Fibroblast of gingiva (primary cell): ENCODE measurements at regions not wholly inside any gene's neighbourhood (a gene's known extent, or its start where the extent isn't known, plus 50 kb on each side); places are given as distances from the start of the nearest gene placed in this dataset.
"Not testable (repeated sequence)": the region's sequence is repeated elsewhere in the genome, so short reads cannot be mapped to it uniquely, and the experiment has no call there.

Source experiments
- DNase-seq: peaks from one replicate; pipeline ENCODE4 v3.0.0-alpha.2; 2011; ENCODE audit warnings: low read depth

DNA sequence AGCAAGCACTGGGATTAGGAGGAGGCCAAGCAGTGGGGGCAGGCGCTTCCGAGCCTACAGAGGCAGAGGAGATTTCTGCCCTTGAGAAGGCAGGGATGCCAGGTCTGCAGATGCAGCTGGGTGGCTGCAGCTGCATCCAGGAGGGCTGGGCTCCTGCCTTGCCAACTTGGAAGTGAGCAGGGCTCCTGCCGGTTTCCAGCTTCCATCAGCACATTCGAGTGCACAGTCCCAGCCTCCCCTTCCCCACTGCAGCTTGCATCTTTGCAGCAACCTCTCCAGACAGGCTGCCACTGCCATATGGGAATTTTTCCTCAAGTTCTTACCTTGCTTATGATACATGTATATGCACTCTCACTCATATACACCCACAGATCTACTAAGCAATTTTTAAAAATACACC lies 1234.3 kb upstream of the B3GALT2 start:
- no peak for DNase-seq

DNA sequence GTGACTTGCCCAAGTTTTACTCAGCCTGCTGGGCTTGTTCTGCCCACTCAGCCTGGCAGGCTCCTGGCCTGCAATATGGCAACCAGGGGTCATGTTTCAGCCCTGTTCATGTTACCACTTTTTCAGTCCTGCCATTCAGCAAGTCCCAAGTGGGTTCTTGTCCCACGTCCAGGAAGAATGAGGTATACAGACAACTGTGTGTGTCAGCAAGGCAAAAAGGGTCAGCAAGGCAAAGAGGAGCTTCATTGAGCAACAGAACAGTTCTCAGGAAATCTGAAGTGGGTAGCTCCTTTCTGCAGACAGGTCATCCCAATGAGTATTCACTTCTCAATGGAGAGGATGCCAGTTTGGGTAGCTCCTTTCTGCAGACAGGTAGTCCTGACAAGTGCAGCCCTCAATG lies 1233.3 kb upstream of the B3GALT2 start:
- DNase-seq, result no peak

DNA sequence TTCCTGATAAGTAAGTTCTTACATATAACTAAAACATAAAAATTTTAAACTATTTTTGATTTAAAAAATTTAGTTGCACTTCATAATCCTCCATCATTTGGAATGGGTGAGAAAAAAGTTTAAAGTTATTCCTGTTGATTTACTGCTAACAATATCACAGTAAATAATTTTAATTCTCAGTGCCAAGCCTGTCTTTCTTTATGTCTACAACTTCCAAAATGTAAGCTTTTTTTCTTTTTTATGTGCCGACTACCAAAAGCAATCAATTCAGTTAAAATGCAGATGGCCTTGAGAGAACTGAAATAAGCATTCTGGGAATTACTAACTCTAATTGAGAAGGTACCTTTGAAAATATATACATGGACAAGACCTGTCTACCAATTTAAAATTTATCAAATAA lies 1224.3 kb upstream of the B3GALT2 start:
- DNase-seq, result no peak

DNA sequence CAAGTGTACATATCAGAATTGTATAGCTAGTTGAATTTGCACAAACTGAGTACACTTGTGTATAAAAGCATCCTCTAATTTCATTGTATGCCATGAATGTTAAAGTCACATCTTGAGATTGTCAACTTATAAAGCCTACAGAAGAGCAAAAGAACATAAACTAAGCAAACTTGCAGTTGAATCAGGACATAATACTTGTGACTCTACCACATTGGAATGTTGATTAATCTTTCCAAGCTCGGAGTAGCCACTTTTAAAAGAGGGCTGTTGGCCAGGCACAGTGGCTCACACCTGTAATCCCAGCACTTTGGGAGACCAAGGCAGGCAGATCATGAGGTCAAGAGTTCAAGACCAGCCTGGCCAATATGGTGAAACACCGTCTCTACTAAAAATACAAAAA lies 1220.8 kb upstream of the B3GALT2 start:
- DNase-seq, result not testable (repeated sequence)

DNA sequence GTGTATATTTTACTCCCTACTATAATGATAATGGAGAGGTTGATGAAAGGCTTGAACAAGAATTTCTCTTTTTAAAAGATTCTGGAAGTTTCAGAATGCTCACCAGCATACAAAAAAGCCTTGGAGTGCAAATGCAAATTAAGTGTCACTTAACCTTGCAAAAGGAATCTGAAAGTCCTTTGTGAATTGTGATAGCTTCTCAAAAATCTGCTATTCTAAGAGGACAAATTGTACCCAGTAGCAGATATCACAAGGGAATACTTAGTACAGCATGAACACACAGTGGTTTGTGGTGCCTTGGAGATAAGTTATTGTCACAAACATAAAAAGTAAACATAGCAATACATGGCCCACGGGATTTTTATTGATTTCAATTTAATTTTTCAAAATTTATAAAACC lies 1208.3 kb upstream of the B3GALT2 start:
- DNase-seq, result no peak

DNA sequence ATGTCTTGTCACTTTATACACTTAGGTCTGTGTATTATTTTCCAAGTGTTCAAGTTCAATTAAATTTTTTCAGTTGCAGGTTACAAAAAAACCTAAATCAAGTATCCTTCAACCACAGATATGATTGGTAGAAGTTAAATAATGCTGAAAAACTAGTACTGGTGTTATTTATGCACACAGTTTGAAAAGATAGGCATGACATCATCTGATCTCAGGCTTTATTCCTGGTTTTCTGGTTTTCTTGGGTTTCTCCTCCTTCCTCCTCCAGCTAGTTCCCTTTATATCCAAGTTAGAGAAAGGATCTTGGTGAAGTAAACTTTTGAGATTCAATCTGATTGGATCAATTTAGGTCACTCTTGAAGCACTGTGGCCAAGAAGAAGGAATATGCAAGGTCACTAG lies 1201.1 kb upstream of the B3GALT2 start:
- no peak for DNase-seq

DNA sequence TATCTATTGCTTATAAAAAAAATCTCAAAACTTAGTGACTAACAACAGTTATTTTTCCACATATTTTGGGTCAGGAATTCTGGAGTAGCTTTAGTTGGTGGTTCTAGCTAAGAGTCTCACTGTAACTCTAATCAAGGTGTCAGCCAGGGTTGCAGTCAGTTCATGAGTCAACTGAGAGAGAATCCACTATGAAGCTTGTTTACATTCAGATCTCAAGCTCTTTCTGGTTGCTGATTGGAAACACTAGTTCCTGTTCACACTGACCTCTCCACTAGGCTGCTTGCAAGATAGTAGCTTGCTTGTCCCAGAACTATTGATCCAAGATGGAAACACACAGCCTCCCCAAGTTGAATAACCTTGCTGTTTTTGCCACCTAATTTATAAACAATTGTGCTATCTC lies 1192.1 kb upstream of the B3GALT2 start:
- no peak for DNase-seq

DNA sequence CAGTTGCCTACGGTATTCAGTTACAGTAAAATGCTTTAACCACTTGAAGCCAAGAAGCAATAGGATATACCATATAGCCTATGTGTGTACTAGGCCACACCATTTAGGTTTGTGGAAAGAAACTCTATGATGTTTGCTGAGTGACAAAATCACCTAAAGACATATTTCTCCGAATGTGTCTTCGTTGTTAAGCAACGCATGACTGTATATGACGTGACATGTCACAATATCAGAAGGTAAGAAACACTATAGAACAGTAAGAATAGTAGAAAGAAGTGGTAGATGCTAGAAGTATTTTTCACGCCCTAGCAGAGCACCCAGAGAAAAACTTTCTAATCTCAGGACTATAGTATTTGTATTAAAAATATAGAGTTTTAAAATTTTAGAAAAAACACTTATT lies 1188.2 kb upstream of the B3GALT2 start:
- DNase-seq, result no peak

DNA sequence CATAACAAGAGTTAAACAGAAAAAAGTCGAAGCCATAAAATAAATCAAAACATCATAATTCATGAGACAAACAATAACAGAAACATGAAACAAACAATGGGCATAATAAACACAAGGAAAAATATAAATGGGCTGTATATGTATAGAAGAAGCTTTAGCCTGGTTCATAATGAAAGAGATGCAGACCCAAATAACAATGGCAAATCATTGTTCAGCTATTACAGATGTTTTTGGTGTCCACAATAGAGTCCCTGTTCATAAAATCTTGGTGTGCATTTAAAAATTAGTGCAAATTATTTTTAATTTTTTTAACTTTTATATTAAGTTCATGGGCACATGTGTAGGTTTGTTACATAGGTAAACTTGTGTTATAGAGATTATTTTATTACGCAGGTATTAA lies 1185.9 kb upstream of the B3GALT2 start:
- no peak for DNase-seq

DNA sequence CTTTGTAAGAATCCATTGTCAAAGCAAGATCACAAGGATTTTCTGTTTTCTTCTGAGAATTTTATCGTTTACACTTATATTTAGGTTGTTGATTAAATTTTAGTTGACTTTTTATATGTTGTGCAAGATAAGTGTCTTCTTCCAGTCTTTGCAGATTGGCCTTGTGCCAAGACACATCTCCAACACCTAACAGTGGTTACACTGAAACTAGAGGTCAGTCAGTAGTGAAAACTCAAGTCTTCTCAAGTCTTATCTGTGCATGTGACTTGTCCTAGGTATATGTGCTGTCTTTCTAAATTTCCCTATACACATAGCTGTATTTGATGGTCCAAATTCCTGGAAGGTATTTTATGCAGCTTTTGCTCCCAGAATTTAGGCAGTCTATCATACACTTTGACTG lies 1183.2 kb upstream of the B3GALT2 start:
- DNase-seq, result no peak

DNA sequence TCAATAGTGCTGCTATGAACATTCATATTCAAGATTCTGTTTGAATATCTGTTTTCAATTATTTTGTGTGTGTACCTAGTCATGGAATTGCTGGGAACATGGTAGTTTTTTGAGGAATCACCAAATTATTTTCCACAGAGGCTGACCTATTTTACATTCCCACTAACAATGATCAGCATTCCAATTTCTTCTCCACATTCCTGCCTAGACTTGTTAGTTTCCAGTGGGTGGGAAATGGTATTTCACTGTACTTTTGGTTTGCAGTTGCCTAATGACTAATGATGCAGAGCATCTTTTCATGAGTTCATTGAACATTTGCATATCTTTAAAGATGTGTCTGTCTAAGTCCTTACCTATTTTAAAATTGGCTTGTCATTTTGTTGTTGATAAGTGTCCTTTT lies 1182.6 kb upstream of the B3GALT2 start:
- no peak for DNase-seq

DNA sequence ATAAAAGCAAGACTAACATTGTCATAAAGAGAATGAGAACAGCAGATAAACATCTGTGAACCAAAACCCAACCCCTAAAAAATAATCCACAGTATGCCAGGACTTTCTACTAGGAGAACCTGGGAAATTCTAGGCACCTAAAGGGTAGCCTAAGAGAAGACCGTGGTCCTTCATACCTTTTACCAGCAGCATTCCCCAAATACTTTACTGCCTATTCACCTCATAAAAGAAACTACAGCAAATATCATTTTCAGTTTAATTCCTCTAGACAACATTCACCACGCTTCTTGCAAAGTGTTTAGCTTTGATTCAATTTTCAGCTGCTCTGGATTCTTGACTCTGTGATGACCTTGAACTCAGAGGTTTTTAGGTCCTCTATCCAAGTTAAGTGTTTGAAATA lies 1180.7 kb upstream of the B3GALT2 start:
- no peak for DNase-seq

DNA sequence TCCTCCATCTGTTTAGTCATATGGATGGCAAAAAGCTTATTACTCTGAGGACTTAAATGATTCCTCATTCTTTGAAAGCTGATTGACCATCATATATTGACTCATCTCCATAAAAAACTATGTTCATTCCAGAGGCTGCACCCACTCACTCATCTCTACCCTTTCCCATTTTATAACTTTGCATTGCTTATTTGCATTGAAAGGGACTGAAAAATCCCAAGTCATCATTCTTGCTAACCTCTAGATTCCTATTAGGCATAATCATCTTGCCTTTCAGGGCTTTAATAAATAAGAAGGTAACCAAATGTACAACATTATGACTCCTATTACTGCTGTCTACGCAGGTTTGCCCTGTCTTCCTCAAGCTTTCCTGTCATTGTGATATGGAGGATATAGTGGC lies 1180.3 kb upstream of the B3GALT2 start:
- DNase-seq, result no peak

DNA sequence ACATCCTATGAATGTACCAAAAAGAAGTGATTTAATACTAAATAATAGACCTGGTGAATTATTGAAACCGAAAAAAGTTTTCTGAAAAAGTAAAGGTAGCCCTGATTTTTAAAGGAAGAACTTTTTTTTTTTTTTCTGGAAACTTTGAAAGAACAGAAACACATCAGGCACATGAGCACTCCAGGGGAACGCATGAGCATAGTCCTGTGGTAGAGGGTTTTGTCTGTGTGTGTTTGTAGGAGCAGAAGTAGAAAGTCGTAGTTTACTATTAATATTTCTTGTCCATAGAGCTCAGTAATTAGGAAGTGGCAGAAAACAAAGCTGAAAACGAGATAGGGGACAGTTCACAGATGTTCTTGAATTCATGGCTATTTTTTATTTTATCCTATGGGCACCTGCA lies 1175.9 kb upstream of the B3GALT2 start:
- DNase-seq, result no peak

DNA sequence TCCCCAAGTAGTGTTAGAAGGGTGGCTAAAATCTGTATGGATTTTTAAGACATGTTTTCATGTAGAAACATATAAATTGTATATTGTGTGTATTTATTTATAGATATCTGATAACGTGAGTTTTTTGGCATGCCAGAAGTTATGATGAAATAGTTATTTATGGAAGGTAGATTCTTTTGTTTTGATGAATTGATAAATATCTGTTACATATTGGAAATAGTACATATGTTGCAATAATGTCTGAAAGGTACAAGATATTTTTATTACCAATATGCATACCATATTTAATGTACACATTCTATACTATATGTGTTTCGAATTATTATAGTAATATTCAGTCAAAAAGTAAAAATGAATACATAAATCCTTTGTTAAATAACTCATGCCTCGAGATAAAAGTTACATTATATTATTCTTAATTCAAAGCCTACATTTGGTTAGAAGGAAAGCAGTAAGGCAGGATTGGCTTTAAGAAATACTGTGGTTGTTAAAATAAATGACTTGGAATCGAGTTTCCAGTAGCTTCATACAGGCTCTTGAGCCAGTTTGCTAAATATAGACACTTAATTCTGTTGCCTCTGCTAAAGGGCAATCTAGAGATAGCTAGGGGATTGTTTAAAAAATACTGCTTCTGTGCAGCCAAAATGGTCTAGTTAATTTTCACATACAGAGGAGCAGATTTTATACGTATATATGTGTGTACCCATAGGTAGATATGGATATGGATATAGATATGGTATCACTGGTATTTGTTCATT lies 1175.1 kb upstream of the B3GALT2 start:
- no peak for DNase-seq

DNA sequence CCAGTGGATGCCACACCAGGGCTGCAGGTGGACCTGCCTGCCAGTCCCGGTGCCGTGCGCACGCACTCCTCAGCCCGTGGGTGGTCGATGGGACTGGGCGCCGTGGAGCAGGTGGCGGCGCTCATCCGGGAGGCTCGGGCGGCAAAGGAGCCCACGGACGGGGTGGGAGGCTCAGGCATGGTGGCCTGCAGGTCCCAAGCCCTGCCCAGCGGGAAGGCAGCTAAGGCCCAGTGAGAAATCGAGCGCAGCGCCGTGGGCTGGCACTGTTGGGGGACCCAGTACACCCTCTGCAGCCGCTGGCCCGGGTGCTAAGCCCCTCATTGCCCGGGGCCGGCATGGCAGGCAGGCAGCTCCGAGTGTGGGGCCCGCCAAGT lies 1171.8 kb upstream of the B3GALT2 start:
- DNase-seq, result no peak

DNA sequence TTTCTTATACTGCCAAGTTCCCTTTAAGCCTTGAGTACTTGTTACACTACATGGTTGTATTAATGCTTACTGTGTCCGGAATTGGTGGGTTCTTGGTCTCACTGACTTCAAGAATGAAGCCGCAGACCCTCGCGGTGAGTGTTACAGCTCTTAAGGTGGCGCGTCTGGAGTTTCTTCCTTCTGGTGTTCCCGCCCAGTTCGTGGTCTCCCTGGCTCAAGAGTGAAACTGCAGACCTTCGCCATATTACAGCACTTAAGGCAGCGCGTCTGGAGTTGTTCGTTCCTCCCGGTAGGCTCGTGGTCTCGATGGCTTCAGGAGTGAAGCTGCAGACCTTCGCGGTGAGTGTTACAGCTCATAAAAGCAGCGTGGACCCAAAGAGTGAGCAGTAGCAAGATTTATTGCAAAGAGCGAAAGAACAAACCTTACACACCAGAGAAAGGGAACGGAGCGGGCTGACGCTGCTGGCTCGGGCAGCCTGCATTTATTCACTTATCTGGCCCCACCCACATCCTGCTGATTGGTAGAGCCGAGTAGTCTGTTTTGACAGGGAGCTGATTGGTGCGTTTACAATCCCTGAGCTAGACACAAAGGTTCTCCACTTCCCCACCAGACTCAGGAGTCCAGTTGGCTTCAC lies 1171.3 kb upstream of the B3GALT2 start:
- not testable (repeated sequence) for DNase-seq

DNA sequence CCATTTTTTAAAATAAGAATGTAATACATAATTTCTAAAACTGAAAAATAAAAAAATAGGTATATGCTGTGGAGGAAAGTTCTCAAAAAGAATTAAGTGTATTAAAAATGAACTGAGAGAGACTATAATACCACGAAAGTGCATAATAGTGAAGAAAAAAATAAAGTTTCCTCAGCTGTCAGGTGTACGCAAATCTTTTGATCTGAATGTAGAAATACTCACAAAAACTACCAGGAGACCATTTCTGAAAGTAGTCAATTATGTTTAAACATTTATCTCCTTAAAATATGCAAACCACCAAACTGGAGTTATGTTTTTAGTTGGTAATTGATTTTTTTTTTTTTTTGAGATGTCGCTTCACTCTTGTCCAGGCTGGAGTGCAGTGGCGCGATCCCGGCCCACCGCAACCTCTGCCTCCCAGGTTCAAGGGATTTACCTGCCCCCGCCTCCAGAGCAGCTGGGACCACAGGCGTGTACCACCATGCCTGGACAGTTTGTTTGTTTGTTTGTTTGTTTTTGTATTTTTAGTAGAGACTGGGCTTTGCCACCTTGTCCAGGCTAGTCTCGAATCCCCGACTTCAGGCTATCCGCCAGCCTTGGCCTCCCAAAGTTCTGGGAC lies 1169.2 kb upstream of the B3GALT2 start:
- no peak for DNase-seq

DNA sequence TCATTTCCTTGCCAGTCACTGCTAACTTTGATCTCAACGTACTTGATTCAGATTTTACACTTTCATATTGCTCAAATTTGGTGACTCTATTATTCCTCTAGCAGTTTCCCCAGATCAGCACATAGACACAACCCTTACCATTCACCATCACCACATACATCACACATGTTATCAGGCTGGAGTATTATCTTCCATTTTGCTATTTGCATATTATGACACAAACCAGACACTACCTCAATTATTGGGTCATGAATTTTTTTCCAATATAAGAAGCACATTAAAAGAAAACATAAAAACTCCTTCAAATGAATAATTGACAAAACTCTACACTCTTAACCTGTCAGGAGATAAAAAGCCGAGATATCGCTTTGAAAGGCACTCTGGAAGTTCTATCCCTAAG lies 1166.7 kb upstream of the B3GALT2 start:
- no peak for DNase-seq

DNA sequence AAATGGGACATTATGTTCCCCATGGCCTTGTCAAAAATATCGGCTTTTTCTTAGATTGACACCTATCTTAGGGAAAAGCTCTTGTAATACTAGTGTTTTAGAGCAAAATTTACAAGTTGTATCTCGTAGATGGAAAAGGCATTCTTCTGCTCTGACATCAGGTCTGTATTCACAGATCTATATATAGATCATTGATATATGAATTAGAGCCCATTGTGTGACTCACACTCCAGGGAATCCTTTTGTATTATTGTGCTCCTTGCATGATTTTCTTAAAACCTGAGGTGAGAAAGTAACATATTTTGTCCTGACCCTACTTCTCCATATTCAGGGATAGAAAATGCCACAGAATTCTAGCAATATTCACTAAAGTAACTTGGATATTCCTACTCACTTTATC lies 1160.8 kb upstream of the B3GALT2 start:
- DNase-seq, result no peak

DNA sequence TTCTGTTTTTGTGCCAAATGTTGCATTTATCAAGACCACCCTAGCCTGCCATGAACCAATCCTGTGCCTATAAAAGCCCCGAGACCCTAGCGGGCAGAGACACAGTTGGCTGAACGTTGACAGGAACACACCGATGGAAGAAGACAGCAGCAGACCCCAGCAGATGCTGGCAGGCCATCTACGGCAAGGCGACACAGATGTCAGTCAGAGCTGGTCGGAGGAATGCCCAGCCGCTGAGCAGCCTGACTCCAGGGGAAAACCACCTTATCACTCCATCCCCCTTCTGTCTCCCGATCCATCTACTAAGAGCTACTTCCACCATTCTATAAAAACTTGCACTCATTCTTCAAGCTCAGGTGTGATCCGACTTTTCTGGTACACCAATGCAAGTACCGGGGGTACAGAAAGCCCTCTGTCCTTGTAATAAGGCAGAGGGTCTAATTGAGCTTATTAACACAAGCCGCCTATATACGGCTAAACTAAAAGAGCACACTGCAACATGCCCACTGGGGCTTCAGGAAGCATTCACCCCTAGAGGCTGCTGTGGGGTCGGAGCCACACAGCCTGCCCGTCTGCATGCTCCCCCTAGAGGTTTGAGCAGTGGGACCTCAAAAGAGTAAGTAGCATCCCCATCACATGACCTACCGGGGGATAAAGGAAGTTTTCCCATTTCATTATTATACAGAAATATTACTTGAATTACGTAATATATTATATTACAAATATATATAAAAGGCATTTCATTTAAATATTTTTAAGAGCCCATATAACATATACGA lies 1156.3 kb upstream of the B3GALT2 start:
- DNase-seq, result no peak

DNA sequence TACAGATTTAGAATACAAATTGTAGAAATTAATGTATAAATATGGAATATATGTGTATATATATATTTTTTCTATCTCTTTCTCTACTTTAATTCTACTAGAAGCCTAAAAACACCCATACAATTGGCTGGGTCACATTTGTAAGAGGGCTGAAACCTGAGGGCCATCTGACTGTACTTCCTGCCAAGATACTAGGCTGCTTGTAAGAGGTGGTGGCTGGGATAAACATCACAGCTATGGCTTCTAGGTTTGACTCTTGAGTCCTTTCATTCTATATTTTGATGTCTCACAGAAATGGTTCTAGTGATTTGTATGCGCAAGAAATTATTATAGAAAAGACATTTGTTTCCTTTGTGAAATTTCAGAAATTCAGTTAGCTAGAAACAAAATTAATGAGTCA lies 1155.2 kb upstream of the B3GALT2 start:
- no peak for DNase-seq

DNA sequence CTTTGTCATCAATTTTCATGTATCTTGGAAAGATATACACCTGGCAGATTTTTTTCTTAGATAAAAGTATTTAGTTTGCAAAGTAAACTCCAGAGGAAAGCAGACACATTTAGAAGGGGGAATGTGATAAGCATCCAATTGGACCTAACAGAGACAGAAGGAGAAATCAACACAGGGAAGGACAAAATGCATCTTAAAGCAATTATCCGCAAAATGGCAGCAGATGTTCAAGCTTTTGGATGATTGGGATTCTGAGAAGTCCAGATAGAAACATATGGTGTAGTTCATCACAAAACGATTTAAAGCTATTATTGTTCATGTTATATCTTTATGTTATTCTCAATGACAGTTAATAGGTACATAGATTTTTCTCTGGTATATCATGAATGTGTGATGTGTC lies 1153.1 kb upstream of the B3GALT2 start:
- no peak for DNase-seq
